Stomach (tissue), 4 donors: ENCODE measurements at regions not wholly inside any gene's neighbourhood (a gene's known extent, or its start where the extent isn't known, plus 50 kb on each side); places are given as distances from the start of the nearest gene placed in this dataset.

Experiments
- CTCF ChIP-seq, 7 experiments: fragments of 450-650 bp in 4 of 7; fragments of 200-600 bp in 3 of 7; sonication (generic) in 3 of 7; IDR thresholded peaks; one replicate each; pipeline ENCODE4 v1.5.1; 2016 to 2019; ENCODE audit warnings: antibody characterized with exemption in 7 of 7, control low read depth in 2 of 7, mild to moderate bottlenecking in 1 of 7
- EP300 ChIP-seq: sonication (generic); formaldehyde crosslinking; IDR thresholded peaks from one replicate; pipeline ENCODE4 v1.6.1; 2017; ENCODE audit warnings: antibody characterized with exemption
- POLR2A ChIP-seq, 4 donors: fragments of 450-650 bp; IDR thresholded peaks; one replicate each; pipeline ENCODE4 v1.6.1; 2016; ENCODE audit warnings: antibody characterized with exemption in 4 of 4, control low read depth in 2 of 4, mild to moderate bottlenecking in 1 of 4, moderate library complexity in 1 of 4
- POLR2AphosphoS5 ChIP-seq, 3 donors: sonication (generic); formaldehyde crosslinking; IDR thresholded peaks; one replicate each; pipeline ENCODE4 v1.6.1; 2016; ENCODE audit warnings: antibody characterized with exemption in 3 of 3

- TF ChIP-seq CTCF (IDR thresholded peaks at IDR 0.05) (no peak), POLR2A (IDR thresholded peaks at IDR 0.05) (no peak), POLR2AphosphoS5 (IDR thresholded peaks at IDR 0.05) (no peak), EP300 (no peak)
Observed at GRCh38 chr11:116581349-116581748, 191.4 kb downstream of the BUD13 start.
